ENCODE measurements at regions not wholly inside any gene's neighbourhood (a gene's known extent, or its start where the extent isn't known, plus 50 kb on each side); places are given as distances from the start of the nearest gene placed in this dataset.

- Histone ChIP-seq H3K27me3 (no peaks in the 10 kb centered on the region), H3K27ac (no peak overlapping the region), H3K4me1 (ENCODE audit: low read depth) (no peaks in the 10 kb centered on the region)
Observed at GRCh38 chrX:15939737-15940136, 85.1 kb upstream of the AP1S2 start.

GRCh38 chrX:15938072-15938471 is 83.5 kb upstream of the AP1S2 start:
- TF ChIP-seq CTCF (IDR thresholded peaks at IDR 0.05; ENCODE audit: low read depth, low read length), result no peak
- no peaks in the 10 kb centered on the region for H3K36me3 ChIP-seq
- H3K9me3 ChIP-seq (ENCODE audit: low read depth), result no peaks in the 10 kb centered on the region
- DNase-seq (ENCODE audit: low read depth in 1 of 2, low spot score in 1 of 2), result no peak
- no peak overlapping the region for H3K4me3 ChIP-seq
- no peak overlapping the region for H3K27ac ChIP-seq
- no peaks in the 10 kb centered on the region for H3K4me1 ChIP-seq (ENCODE audit: low read depth)
- no peaks in the 10 kb centered on the region for H3K27me3 ChIP-seq

More at GRCh38 chrX:15939737-15940136, 85.1 kb upstream of the AP1S2 start:
- Histone ChIP-seq H3K4me3 (no peak overlapping the region), H3K36me3 (no peaks in the 10 kb centered on the region), H3K9me3 (ENCODE audit: low read depth) (no peaks in the 10 kb centered on the region)
- no peak for DNase-seq (ENCODE audit: low read depth in 1 of 2, low spot score in 1 of 2)
- no peak for TF ChIP-seq CTCF (IDR thresholded peaks at IDR 0.05; ENCODE audit: low read depth, low read length)

GRCh38 chrX:15931362-15931761 is 76.7 kb upstream of the AP1S2 start:
- Histone ChIP-seq H3K36me3 (no peaks in the 10 kb centered on the region), H3K4me1 (ENCODE audit: low read depth) (peaks cover 12% of the 10 kb centered on the region), H3K4me3 (no peak overlapping the region), H3K9me3 (ENCODE audit: low read depth) (no peaks in the 10 kb centered on the region), H3K27ac (no peak overlapping the region), H3K27me3 (no peaks in the 10 kb centered on the region)
- no peak for DNase-seq (ENCODE audit: low read depth in 1 of 2, low spot score in 1 of 2)
- TF ChIP-seq CTCF (IDR thresholded peaks at IDR 0.05; ENCODE audit: low read depth, low read length), result no peak

- no peaks in the 10 kb centered on the region for H3K9me3 ChIP-seq (ENCODE audit: low read depth)
- H3K4me3 ChIP-seq, result no peak overlapping the region
- TF ChIP-seq CTCF (IDR thresholded peaks at IDR 0.05; ENCODE audit: low read depth, low read length), result peak; percentile 20
- H3K27me3 ChIP-seq, result no peaks in the 10 kb centered on the region
- peak; percentile 29 to 49 for DNase-seq (ENCODE audit: low read depth in 1 of 2, low spot score in 1 of 2)
- H3K4me1 ChIP-seq (ENCODE audit: low read depth), result peaks cover 12% of the 10 kb centered on the region
- no peaks in the 10 kb centered on the region for H3K36me3 ChIP-seq
- no peak overlapping the region for H3K27ac ChIP-seq
Observed at GRCh38 chrX:15930585-15930984, 76.0 kb upstream of the AP1S2 start.

GRCh38 chrX:15929194-15929593 is 74.6 kb upstream of the AP1S2 start:
- Histone ChIP-seq H3K27me3 (no peaks in the 10 kb centered on the region), H3K4me1 (ENCODE audit: low read depth) (peaks cover 12% of the 10 kb centered on the region), H3K36me3 (no peaks in the 10 kb centered on the region), H3K9me3 (ENCODE audit: low read depth) (no peaks in the 10 kb centered on the region), H3K4me3 (no peak overlapping the region), H3K27ac (peak overlapping the region; percentile 24)
- peak in 1 of 2 donors; percentile 44 for DNase-seq (ENCODE audit: low read depth in 1 of 2, low spot score in 1 of 2)
- no peak for TF ChIP-seq CTCF (IDR thresholded peaks at IDR 0.05; ENCODE audit: low read depth, low read length)

- H3K27me3 ChIP-seq, result no peaks in the 10 kb centered on the region
- no peak for DNase-seq (ENCODE audit: low read depth in 1 of 2, low spot score in 1 of 2)
- H3K27ac ChIP-seq, result no peak overlapping the region
- no peaks in the 10 kb centered on the region for H3K36me3 ChIP-seq
- no peaks in the 10 kb centered on the region for H3K9me3 ChIP-seq (ENCODE audit: low read depth)
- no peak overlapping the region for H3K4me3 ChIP-seq
- TF ChIP-seq CTCF (IDR thresholded peaks at IDR 0.05; ENCODE audit: low read depth, low read length), result no peak
- H3K4me1 ChIP-seq (ENCODE audit: low read depth), result peaks cover 12% of the 10 kb centered on the region
Observed at GRCh38 chrX:15926622-15927021, 72.0 kb upstream of the AP1S2 start.

Measured in cardiac muscle cell (in vitro differentiated cells and primary cell).